Stimulated activated CD4-positive, alpha-beta T cell treated with anti-CD3 and anti-CD28 coated beads, Interleukin-15, amount 100 ng/mL, for 48 hours (primary cell): ENCODE measurements at regions not wholly inside any gene's neighbourhood (a gene's known extent, or its start where the extent isn't known, plus 50 kb on each side); places are given as distances from the start of the nearest gene placed in this dataset.

ENCODE experiments used
- DNase-seq, 2 donors: peaks; one replicate each; pipeline ENCODE4 v3.0.0-alpha.2; 2020; ENCODE audit warnings: low read depth in 2 of 2

DNA sequence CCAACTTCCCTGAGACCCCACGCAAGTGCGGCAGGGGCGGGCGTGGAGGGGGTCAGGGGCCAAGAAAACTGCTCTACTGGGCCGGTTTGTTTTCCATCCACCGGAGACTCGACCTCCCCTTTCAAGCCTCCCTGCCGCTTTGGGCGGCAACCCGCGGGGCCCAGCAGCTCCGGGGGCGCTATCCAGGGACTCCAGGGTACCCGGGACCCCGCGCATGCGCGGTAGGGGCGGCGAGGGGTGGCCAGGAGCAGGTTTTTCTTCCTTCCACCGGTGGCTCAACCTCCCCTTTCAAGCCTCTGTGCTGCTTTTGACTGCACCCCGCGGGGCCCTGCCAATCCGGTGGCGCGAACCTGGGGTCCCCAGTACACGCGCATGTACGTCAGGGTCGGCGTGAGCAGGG lies 323.5 kb downstream of the ALG10 start:
- DNase-seq = no peak

- DNase-seq = no peak
Measured at GRCh38 chr12:34346372-34347034, 324.2 kb downstream of the ALG10 start.

DNA sequence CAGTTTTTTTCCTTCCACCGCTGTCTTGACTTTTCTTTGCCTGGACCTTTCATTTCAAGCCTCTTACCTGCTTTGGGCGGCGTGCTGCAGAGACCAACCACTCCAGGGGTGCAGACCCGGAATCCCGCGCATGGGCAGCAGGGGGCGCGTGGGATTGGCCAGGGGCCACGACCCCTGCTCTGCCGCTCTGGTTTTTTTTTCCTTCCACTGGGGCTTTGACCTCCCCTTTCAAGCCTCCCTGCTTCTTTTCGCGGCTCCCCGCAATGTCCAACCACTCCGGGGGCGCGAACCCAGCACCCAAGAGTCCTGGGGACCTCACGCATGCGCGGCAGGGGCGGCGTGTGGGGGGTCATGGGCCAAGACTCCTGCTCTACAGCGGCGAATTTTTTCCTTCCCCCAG lies 325.1 kb downstream of the ALG10 start:
- no peak for DNase-seq

DNA sequence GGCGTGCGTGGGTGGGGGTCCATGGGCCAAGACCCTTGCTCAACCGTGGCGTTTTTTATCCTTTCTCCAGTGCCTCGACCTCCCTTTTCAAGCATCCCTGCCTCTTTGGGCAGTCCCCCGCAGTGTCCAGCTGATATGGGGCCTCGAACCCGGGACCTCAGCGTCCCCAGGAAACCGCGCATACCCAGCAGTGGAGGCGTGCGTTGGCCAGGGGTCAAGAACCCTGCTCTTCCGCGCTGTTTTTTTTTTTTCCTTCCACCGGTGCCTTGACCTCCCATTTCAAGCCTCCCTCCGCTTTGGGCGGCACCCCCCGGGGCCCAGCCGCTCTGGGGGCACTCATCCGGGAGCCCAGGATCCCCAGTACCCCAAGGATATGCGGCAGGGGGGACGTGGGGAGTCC lies 325.8 kb downstream of the ALG10 start:
- DNase-seq = no peak

DNA sequence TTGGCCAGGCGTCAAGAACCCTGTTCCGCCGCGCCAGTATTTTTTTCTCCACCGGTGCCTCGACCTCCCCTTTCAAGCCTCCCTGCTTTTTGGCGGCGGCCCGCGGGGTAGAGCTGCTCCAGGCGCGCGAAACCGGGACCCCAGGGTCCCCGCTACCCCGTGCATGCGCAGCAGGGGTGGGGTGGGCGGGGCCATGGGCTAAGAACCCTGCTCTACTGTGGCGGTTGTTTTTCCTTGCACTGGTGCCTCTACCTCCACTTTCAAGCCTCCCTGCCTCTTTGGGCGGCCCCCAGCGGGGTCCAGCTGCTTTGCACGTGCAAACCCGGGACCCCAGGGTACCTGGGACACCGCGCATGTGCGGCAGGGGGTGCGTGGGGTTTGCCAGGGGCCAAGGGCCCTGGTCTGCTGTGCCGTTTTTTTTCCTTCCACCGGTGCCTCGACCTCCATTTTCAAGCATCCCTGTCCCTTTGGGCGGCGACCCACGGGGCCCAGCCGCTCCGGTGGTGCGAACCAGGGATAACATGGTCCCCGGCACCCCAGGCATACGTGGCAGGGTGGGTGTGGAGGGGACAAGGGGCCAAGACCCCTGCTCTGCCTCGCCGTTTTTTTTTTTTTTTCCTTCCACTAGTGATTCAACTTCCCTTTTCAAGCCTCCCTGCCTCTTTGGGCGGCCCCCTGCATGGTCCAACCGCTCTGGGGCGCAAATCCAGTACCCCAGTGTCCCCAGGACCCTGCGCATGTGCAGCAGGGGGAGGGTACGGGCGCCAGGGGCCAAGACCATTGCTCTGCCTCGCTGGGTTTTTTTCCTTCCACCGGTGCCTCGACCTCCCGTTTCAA lies 326.8 kb downstream of the ALG10 start:
- DNase-seq = no peak

DNA sequence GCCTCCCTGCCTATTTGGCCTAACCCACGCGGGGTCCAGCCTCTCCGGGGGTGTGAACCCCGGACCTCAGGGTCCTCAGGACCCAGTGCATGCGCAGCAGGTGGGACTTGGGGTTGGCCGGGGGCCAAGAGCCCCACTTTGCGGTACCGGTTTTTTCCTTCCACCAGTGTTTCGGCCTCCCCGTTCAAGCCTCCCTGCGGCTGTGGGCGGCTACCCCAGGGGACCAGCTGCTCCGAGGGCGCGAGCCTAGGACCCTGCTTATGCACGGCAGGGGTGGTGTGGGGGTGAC lies 327.3 kb downstream of the ALG10 start:
- DNase-seq = no peak

DNA sequence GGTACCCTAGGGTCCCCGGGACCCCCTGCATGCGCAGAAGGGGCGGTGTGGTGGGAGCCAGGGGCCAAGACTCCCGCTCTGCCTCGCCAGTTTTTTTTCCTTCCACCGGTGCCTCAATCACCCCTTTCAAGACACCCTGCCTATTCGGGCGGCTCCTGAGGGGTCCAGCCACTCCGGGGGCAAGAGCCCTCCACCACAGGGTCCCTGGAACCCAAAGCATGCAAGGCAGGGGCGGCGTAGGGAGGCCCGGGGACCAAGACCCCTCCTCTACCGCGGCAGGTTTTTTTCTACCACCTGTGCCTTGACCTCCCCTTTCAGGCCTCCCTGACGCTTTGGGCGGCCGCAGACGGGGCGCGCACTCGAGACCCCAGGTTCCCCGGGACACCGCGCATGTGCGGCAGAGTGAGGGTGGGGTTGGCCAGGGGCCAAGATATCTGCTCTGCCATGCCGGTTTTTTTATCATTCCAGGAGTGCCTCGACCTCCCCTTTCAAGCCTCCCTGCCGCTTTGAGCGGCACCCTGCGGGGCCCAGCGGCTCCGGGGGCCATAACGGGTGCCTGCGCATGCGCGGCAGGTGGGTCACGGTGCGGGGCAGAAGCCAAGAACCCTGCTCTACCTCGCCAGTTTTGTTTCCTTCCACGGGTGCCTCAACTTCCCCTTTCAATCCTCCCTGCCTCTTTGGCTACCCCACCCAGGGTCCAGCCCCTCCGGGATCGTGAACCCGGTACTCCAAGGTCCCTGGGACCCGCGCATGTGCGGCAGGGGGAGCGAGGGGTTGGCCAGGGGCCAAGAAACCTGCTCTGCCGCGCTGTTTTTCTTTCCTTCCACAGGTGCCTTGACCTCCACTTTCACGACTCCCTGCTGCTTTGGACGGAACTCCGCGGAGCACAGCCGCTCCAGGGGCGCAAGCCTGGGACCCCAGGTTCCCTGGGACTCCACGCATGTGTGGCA lies 328.1 kb downstream of the ALG10 start:
- no peak for DNase-seq

DNA sequence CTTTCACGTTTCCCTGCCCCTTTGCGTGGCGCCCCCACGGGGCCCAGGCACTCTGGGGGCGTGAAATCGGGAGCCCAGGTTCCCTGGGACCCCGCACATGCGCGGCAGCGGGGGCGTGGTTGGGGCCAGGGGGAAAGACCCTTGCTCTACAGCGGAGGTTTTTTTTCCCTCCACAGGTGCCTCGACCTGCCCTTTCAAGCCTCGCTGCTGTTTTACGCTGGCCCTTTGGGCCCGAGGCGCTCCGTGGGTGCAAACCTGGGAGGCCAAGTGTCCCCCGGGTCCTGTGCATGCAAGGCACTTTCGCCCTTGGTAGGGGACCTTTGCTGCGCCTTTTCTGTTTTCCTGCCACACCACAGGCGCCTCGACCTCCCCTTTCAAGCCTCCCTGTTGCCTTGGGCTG lies 329.8 kb downstream of the ALG10 start:
- DNase-seq = no peak

DNA sequence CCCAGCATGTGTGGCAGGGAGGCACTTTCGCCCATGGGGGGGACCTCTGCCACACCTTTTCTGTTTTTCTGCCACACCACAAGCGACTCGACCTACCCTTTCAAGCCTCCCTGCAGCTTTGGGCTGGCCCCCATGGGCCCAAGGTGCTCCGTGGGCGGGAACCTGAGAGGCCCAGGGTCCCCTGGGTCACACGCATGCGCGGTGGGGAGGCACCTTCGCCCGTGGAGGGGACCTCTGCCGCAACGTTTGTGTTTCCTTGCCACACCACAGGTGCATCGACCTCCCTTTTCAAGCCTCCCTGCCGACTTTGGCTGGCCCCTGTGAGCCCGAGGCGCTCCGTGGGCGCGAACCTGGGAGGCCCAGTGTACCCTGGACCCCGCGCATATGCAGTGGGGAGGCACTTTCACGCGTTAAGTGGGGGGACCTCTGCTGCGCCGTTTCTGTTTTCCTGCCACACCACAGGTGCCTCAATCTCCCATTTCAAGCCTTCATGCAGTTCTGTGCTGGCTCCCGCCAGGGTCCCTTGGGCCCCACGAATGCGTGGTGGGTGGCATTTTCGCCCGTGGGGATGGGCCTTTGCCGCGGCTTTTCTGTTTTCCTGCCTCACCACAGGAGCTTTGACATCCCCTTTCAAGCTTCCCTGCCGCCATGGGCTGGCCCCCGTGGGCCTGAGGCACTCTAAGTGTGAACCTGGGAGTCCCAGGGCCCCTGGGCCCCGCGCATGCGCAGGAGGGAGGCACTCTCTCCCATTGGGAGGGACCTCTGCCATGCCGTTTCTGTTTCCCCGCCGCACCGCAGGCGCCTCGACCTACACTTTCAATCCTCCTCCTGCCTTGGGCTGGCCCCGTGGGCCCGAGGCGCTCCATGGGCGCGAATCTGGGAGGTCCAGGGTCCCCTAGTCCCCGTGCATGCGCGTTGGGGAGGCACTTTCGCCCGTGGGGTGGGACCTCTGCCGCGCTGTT lies 332.2 kb downstream of the ALG10 start:
- DNase-seq = no peak

GRCh38 chr12:34356233-34356987 lies 334.1 kb downstream of the ALG10 start:
- DNase-seq = no peak

- DNase-seq = no peak
Measured at GRCh38 chr12:34357791-34358190, 335.5 kb downstream of the ALG10 start.

DNA sequence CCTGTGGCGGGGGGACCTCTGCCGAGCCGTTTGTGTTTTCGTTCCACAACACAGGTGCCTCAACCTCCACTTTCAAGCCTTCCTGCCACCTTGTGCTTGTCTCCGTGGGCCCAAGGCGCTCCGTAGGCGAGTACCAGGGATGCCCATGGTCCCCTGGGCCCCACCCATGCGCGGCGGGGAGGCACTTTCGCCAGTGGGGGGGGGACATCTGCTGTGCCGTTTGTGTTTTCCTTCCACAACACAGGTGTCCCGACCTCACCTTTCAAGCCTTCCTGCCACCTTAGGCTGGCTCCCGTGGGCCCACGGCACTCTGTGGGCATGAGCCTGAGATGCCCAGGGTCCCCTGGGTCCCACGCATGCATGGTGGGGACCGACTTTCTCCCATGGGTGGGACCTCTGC lies 335.9 kb downstream of the ALG10 start:
- DNase-seq = no peak

- no peak for DNase-seq
Measured at GRCh38 chr12:34361721-34362316, 339.5 kb downstream of the ALG10 start.

GRCh38 chr12:34363050-34363673 lies 340.9 kb downstream of the ALG10 start:
- DNase-seq = no peak

GRCh38 chr12:34368079-34368478 lies 345.8 kb downstream of the ALG10 start:
- DNase-seq = no peak

GRCh38 chr12:34371050-34371449 lies 348.8 kb downstream of the ALG10 start:
- no peak for DNase-seq

- no peak for DNase-seq
Measured at GRCh38 chr12:34372003-34372402, 349.7 kb downstream of the ALG10 start.

DNA sequence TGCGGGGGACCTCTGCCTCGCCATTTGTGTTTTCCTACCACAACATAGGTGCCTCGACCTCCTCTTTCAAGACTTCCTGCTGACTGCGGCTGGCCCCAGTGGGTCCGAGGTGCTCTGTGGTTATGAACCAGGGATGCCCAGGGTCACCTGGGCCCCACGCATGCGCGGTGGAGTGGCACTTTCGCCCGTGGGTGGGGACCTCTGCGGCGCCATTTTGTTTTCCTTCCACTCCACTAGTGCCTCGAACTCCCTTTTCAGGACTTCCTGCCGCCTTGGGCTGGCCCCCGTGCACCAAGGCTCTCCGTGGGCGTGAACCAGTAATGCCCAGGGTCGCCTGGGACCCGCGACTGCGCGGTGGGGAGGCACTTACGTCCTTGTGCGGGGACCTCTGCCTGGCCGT lies 351.6 kb downstream of the ALG10 start:
- DNase-seq = no peak

GRCh38 chr12:34376133-34376799 lies 354.0 kb downstream of the ALG10 start:
- no peak for DNase-seq
